Cardiac muscle cell (in vitro differentiated cells and primary cell): ENCODE measurements at regions not wholly inside any gene's neighbourhood (a gene's known extent, or its start where the extent isn't known, plus 50 kb on each side); places are given as distances from the start of the nearest gene placed in this dataset.

Source experiments
- DNase-seq, 2 donors: peaks; one replicate each; pipeline versions ENCODE4 v3.0.0 to v3.0.0-alpha.2; 2010 to 2017; ENCODE audit warnings: low read depth in 1 of 2, low spot score in 1 of 2
- H3K27ac ChIP-seq: fragments of 200-600 bp; sonication (generic); 2 replicates; pipeline ENCODE4 v1.5.1; 2016
- H3K27me3 ChIP-seq: fragments of 200-600 bp; sonication (generic); 2 replicates; pipeline ENCODE4 v1.6.0; 2016; ENCODE audit warnings: control low read depth
- H3K36me3 ChIP-seq: fragments of 200-600 bp; sonication (generic); 2 replicates; pipeline ENCODE4 v1.5.1; 2016; ENCODE audit warnings: control low read depth
- H3K4me1 ChIP-seq: fragments of 200-600 bp; sonication (generic); 2 replicates; pipeline ENCODE4 v1.8.1; 2017; ENCODE audit warnings: low read depth, mild to moderate bottlenecking, mixed run types
- H3K4me3 ChIP-seq: fragments of 200-600 bp; sonication (generic); 2 replicates; pipeline ENCODE4 v1.5.1; 2016; ENCODE audit warnings: mild to moderate bottlenecking
- H3K9me3 ChIP-seq: fragments of 200-600 bp; sonication (generic); 2 replicates; pipeline ENCODE4 v1.5.1; 2017; ENCODE audit warnings: low read depth, mild to moderate bottlenecking, control low read depth
- TF ChIP-seq, protein P1 (sequence below): IDR thresholded peaks from 2 replicates; pipeline ENCODE4 v1.5.1; 2012; ENCODE audit warnings: low read depth, mild to moderate bottlenecking, low read length

GRCh38 chr10:33416209-33416608 is 81.7 kb upstream of the NRP1 start:
- Histone ChIP-seq H3K4me3 (no peak overlapping the region), H3K36me3 (no peaks in the 10 kb centered on the region), H3K27ac (no peak overlapping the region), H3K4me1 (peaks cover 13% of the 10 kb centered on the region), H3K9me3 (no peaks in the 10 kb centered on the region), H3K27me3 (no peaks in the 10 kb centered on the region)
- TF ChIP-seq, protein P1, sequence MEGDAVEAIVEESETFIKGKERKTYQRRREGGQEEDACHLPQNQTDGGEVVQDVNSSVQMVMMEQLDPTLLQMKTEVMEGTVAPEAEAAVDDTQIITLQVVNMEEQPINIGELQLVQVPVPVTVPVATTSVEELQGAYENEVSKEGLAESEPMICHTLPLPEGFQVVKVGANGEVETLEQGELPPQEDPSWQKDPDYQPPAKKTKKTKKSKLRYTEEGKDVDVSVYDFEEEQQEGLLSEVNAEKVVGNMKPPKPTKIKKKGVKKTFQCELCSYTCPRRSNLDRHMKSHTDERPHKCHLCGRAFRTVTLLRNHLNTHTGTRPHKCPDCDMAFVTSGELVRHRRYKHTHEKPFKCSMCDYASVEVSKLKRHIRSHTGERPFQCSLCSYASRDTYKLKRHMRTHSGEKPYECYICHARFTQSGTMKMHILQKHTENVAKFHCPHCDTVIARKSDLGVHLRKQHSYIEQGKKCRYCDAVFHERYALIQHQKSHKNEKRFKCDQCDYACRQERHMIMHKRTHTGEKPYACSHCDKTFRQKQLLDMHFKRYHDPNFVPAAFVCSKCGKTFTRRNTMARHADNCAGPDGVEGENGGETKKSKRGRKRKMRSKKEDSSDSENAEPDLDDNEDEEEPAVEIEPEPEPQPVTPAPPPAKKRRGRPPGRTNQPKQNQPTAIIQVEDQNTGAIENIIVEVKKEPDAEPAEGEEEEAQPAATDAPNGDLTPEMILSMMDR, result no peak
- DNase-seq, result no peak

- Histone ChIP-seq H3K4me1 (peaks cover 13% of the 10 kb centered on the region), H3K36me3 (no peaks in the 10 kb centered on the region), H3K9me3 (no peaks in the 10 kb centered on the region), H3K4me3 (no peak overlapping the region), H3K27ac (no peak overlapping the region), H3K27me3 (no peaks in the 10 kb centered on the region)
- TF ChIP-seq, protein P1, result no peak
- DNase-seq, result no peak
These were observed 80.4 kb upstream of the NRP1 start for GRCh38 chr10:33414841-33415240.

DNA sequence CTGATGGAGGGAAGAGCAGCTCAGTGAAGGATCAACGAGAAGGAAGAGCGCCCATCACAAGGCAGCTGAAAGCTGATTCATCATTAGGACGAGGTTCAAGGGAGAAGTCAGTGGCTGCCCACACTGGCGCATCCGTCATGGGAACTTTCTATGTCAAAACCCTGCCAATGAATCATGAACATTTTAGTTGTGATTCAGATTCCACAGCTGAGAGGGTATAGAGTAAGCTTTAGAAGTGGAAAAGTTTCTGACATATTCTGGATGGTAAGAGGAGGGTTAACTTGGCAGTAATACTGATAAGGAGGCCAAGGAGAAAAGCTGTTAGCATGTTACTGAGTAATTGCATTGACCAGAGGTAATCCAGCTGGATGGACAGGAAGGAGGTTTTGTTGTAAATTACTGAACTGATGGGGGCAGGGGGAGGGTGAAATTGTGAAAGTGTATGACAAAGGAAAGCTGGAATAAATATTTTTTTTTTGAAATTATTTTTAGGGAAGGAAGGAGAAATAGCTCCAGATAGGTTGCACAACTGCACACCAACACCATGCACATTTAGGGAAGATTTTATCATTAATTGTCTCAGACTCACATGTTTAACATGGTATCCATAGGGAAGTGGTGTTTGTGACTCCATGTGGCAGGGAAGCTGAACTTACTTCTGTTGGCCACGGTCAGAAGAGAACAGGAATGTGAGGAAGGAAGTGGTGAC is 78.3 kb upstream of the NRP1 start:
- H3K4me1 ChIP-seq, result peaks cover 13% of the 10 kb centered on the region
- no peaks in the 10 kb centered on the region for H3K9me3 ChIP-seq
- H3K27me3 ChIP-seq, result no peaks in the 10 kb centered on the region
- no peak overlapping the region for H3K27ac ChIP-seq
- TF ChIP-seq, protein P1, result no peak
- DNase-seq, result peak in 1 of 2 donors; percentile 91
- no peaks in the 10 kb centered on the region for H3K36me3 ChIP-seq
- H3K4me3 ChIP-seq, result no peak overlapping the region

DNA sequence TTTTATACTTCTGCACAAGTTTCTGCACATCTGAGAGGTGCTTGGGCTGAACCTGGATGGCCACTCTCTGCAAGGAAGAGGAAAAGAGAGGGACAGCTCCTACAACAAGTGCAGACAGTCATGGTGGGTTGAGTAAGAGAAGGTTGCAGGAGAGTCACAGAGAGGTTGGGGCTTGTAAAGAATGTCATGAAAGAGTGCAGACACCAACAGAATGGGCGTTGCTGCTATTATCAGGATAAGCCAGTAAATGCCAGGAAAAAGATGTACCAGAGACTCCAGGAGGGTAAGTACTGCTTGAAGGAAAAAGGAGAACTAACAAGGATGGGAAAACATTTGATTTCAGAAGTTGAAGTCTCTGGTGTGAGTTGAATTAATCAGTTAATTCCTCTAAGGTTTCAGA is 77.8 kb upstream of the NRP1 start:
- DNase-seq, result no peak
- Histone ChIP-seq H3K36me3 (no peaks in the 10 kb centered on the region), H3K27me3 (no peaks in the 10 kb centered on the region), H3K27ac (no peak overlapping the region), H3K4me1 (peaks cover 13% of the 10 kb centered on the region), H3K4me3 (no peak overlapping the region), H3K9me3 (no peaks in the 10 kb centered on the region)
- TF ChIP-seq, protein P1, result no peak

- H3K4me3 ChIP-seq, result no peak overlapping the region
- no peaks in the 10 kb centered on the region for H3K36me3 ChIP-seq
- H3K27me3 ChIP-seq, result no peaks in the 10 kb centered on the region
- peaks cover 13% of the 10 kb centered on the region for H3K4me1 ChIP-seq
- no peaks in the 10 kb centered on the region for H3K9me3 ChIP-seq
- TF ChIP-seq, protein P1, result no peak
- no peak for DNase-seq
- H3K27ac ChIP-seq, result no peak overlapping the region
These were observed 76.4 kb upstream of the NRP1 start for GRCh38 chr10:33410860-33411234.
